ENCODE measurements at regions not wholly inside any gene's neighbourhood (a gene's known extent, or its start where the extent isn't known, plus 50 kb on each side); places are given as distances from the start of the nearest gene placed in this dataset.

GRCh38 chr15:37217567-37217966 lies 117.2 kb upstream of the MEIS2 start:
- TF ChIP-seq, protein P1, sequence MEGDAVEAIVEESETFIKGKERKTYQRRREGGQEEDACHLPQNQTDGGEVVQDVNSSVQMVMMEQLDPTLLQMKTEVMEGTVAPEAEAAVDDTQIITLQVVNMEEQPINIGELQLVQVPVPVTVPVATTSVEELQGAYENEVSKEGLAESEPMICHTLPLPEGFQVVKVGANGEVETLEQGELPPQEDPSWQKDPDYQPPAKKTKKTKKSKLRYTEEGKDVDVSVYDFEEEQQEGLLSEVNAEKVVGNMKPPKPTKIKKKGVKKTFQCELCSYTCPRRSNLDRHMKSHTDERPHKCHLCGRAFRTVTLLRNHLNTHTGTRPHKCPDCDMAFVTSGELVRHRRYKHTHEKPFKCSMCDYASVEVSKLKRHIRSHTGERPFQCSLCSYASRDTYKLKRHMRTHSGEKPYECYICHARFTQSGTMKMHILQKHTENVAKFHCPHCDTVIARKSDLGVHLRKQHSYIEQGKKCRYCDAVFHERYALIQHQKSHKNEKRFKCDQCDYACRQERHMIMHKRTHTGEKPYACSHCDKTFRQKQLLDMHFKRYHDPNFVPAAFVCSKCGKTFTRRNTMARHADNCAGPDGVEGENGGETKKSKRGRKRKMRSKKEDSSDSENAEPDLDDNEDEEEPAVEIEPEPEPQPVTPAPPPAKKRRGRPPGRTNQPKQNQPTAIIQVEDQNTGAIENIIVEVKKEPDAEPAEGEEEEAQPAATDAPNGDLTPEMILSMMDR (IDR thresholded peaks at IDR 0.05) = no peak
- no peak for TF ChIP-seq POLR2A (IDR thresholded peaks at IDR 0.05)
